RWPE1 (cell line): ENCODE measurements at regions not wholly inside any gene's neighbourhood (a gene's known extent, or its start where the extent isn't known, plus 50 kb on each side); places are given as distances from the start of the nearest gene placed in this dataset.
A peak's percentile ranks its signal among the peaks of the same experiment; 100 is the strongest.

Experiments used
- CTCF ChIA-PET: fragments of 350-600 bp; sonication (Branson Sonifier 250); formaldehyde crosslinking; extraction: SDS; loops from one replicate; lab custom pipeline; 2021; lab: Yijun Ruan, JAX
- POLR2A ChIA-PET: fragments of 400-600 bp; formaldehyde crosslinking; extraction: SDS; loops from one replicate; lab custom pipeline; 2020; ENCODE audit warnings: antibody characterized with exemption; ENCODE audit not compliant: low non-redundant PET; lab: Yijun Ruan, JAX
- DNase-seq: peaks from one replicate; pipeline ENCODE4 v3.0.0; 2012; ENCODE audit warnings: low spot score
- H3K27ac ChIP-seq: fragments of 450-650 bp; 2 replicates; pipeline ENCODE4 v1.5.1; 2017
- TF ChIP-seq, protein P1 (sequence below): fragments of 450-650 bp; conservative IDR thresholded peaks from 2 replicates; pipeline ENCODE4 v1.5.1; 2017; ENCODE audit warnings: low read depth, mild to moderate bottlenecking

DNA sequence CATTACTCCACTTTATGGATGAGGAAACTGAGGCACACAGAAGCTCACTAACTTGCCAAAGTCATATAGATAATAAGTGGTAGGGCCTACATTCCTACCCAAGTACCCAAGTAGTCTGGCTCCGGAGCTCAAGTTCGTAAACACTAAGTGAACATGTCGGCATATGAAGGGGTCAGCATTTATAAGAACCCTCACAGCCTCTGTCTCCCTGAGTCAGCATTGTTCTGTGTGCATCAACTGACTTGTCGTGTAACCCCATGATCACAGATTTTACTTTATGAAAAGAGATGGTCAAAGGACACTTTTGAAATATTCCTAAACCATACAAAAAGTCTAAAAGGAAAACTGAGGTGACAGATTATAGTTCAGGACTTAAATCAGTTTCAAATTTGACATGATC is 260.1 kb upstream of the CCDC54 start:
- POLR2A ChIA-PET, result no interaction called here
- DNase-seq, result no peak
- TF ChIP-seq, protein P1, sequence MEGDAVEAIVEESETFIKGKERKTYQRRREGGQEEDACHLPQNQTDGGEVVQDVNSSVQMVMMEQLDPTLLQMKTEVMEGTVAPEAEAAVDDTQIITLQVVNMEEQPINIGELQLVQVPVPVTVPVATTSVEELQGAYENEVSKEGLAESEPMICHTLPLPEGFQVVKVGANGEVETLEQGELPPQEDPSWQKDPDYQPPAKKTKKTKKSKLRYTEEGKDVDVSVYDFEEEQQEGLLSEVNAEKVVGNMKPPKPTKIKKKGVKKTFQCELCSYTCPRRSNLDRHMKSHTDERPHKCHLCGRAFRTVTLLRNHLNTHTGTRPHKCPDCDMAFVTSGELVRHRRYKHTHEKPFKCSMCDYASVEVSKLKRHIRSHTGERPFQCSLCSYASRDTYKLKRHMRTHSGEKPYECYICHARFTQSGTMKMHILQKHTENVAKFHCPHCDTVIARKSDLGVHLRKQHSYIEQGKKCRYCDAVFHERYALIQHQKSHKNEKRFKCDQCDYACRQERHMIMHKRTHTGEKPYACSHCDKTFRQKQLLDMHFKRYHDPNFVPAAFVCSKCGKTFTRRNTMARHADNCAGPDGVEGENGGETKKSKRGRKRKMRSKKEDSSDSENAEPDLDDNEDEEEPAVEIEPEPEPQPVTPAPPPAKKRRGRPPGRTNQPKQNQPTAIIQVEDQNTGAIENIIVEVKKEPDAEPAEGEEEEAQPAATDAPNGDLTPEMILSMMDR, result no peak
- H3K27ac ChIP-seq, result no peak overlapping the region
- CTCF ChIA-PET, result interaction anchor here (0.6 to 1.8 kb wide), 2 partner anchors 9 to 36 kb away, joined by 4 to 6 read pairs; no protein-coding TSS in a partner anchor

DNA sequence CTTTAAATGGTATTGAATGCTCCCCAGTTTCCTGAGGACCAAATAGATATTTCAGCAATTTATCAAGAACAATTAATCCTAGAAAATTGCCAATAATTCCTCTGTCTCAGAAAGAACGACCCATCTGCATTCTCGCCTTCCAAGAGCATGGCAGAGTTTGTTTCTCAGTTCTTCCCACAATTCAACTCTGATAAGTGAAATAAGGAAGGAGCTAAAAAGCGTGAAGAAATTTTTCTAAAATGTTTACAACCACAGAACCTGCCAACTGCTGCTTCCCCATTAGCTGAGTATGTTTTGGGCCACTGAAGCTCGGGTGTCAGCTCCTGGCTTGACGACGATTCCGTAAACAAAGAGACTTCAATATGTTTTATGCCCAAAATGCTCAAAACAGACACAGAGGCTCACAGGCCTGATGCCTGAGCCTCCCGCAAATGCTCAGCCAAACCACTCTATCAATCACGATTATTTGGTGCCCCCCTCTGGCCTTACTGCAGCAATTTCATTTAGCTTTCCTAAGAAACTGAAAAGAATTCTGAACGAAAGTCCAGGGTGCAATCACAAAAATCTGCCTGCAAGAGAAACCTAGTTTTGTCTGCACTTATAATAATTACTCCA is 259.2 kb upstream of the CCDC54 start:
- TF ChIP-seq, protein P1, result peak; percentile 36; the same call in 1 of the 2 replicates
- peak; percentile 38 for DNase-seq
- no peak overlapping the region for H3K27ac ChIP-seq
- POLR2A ChIA-PET, result no interaction called here
- CTCF ChIA-PET, result interaction anchor here (0.5 to 1.8 kb wide), 3 partner anchors 9 to 117 kb away, joined by 3 to 6 read pairs (median 3); no protein-coding TSS in a partner anchor

DNA sequence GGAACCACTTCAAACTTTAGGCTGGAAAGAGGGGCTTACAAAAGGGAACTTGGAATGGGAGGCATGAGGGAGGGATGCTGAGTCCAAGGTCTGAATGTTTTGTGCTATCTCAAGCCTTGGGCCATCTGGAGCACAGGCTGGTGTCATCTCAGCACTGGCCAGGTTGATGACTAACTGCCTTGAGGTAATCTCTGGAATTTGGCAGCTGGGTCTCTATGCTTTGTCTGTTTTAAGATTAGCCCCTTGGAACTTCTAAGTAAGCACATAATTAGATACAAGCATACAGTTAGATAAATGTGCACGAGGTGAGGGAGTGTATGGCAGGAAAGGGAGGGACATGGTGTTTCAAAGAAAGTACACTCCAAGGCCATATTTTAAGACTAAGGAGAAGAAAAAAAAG is 252.4 kb upstream of the CCDC54 start:
- TF ChIP-seq, protein P1, result no peak

DNA sequence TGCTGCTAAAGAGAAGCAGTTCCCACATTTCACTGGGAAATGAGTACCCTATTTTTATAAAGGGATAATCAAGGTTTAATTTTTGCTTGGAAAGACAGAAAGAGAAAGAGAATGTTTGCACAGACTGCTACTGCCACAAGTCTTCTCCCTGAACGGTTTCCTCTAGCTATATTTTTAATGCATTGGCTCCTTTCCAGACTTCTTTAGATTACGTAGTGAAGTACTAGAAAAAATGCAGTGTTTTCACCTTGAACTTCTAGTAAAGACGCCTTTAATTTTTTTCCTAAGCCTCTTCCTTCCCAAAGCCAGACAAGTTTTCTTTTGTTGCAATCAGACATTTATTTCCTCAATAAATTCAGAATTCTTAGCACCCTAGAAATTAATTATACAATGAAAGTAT is 248.3 kb upstream of the CCDC54 start:
- ChIA-PET POLR2A (no interaction called here), CTCF (no interaction called here)
- H3K27ac ChIP-seq, result no peak overlapping the region
- no peak for DNase-seq
- TF ChIP-seq, protein P1, result no peak

More for the DNA sequence above, 252.4 kb upstream of the CCDC54 start:
- ChIA-PET CTCF (interaction anchor here (0.6 kb wide), 1 partner anchor 72 kb away, joined by 3 read pairs; no protein-coding TSS in a partner anchor), POLR2A (no interaction called here)
- DNase-seq, result peak; percentile 4
- no peak overlapping the region for H3K27ac ChIP-seq

DNA sequence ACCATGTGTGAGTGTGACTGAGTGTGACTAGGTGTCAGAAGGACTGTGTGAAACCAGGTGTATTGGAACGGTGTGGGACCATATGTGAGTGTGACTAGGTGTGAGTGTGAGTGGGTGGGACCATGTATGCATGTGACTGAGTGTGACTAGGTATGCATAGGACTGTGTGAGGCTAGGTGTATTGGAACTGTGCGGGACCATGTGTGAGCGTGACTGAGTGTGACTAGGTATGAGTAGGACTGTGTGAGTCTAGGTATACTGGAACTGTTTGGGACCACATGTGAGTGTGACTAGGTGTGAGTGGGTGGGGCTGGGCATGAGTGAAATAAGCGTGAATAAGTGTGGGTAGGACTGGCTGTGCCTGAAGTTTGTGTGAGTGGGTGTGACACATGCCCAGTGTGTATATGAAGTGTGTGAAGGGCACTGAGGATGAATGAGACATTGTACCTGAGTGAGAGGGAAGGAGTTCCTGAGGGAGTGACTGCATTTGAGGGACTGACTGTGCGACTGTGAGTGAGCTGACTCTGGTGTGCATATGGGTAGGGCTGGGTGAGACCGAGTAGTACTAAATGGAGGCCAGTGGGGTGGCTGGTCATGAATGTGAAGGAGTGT is 247.0 kb upstream of the CCDC54 start:
- TF ChIP-seq, protein P1, result no peak
- POLR2A ChIA-PET, result no interaction called here
- CTCF ChIA-PET, result no interaction called here
- no peak overlapping the region for H3K27ac ChIP-seq
- DNase-seq, result no peak

DNA sequence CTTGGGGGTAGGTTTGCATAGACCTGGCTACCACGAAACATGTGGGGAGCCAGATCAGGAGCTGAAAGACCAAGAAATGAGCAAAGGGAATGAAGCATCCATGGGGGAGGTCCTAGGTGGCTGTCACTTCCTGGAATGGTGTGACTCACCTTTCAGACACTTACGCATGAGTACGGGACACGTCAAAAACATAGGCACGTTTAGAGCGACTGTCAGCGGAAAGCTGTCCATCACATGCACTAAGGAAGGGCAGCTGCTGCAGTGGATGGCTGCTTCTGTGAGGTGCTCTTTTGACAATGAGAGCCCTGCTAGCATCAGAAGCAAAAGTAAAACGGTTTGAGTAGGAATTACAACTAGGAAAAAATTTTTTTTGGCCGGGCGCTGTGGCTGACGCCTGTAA is 244.6 kb upstream of the CCDC54 start:
- CTCF ChIA-PET, result interaction anchor here (0.6 kb wide), 1 partner anchor 12 kb away, joined by 3 read pairs; no protein-coding TSS in a partner anchor
- TF ChIP-seq, protein P1, result no peak

More for the DNA sequence above, 244.6 kb upstream of the CCDC54 start:
- POLR2A ChIA-PET, result no interaction called here
- H3K27ac ChIP-seq, result no peak overlapping the region
- DNase-seq, result no peak
